SK-N-SH (cell line): ENCODE measurements at regions not wholly inside any gene's neighbourhood (a gene's known extent, or its start where the extent isn't known, plus 50 kb on each side); places are given as distances from the start of the nearest gene placed in this dataset.

ENCODE experiments used
- EP300 ChIP-seq, 2 experiments: IDR thresholded peaks; 2 replicates each; pipeline versions ENCODE4 v1.4.0 to v1.6.1; 2012; ENCODE audit warnings: borderline replicate concordance in 1 of 2, low read depth in 1 of 2, low read length in 1 of 2
- GABPA ChIP-seq: IDR thresholded peaks from 2 replicates; pipeline ENCODE4 v1.4.0; 2012; ENCODE audit warnings: low read depth, mild to moderate bottlenecking
- POLR2AphosphoS5 ChIP-seq: IDR thresholded peaks from 2 replicates; pipeline ENCODE4 v1.6.1; 2012; ENCODE audit warnings: low read depth, low read length
- RFX5 ChIP-seq: IDR thresholded peaks from 2 replicates; pipeline ENCODE4 v1.6.1; 2012; ENCODE audit warnings: mild to moderate bottlenecking, improper control_type of control experiment, low read length
- SIN3A ChIP-seq: IDR thresholded peaks from 2 replicates; pipeline ENCODE4 v1.6.1; 2012; ENCODE audit warnings: low read depth, mild to moderate bottlenecking, low read length, moderate library complexity, borderline replicate concordance
- TF ChIP-seq, protein P1 (sequence below): fragments of 200-600 bp; sonication (generic); IDR thresholded peaks from 2 replicates; pipeline ENCODE4 v1.6.1; 2017; ENCODE audit warnings: antibody characterized with exemption, mild to moderate bottlenecking, moderate library complexity

GRCh38 chr5:168088410-168089173 lies 202.9 kb upstream of the WWC1 start:
- TF ChIP-seq SIN3A (no peak), RFX5 (no peak), POLR2AphosphoS5 (no peak), EP300 (IDR thresholded peaks at IDR 0.05; ENCODE audit: borderline replicate concordance in 1 of 2, low read depth in 1 of 2, low read length in 1 of 2) (no peak), GABPA (no peak)
- TF ChIP-seq, protein P1, sequence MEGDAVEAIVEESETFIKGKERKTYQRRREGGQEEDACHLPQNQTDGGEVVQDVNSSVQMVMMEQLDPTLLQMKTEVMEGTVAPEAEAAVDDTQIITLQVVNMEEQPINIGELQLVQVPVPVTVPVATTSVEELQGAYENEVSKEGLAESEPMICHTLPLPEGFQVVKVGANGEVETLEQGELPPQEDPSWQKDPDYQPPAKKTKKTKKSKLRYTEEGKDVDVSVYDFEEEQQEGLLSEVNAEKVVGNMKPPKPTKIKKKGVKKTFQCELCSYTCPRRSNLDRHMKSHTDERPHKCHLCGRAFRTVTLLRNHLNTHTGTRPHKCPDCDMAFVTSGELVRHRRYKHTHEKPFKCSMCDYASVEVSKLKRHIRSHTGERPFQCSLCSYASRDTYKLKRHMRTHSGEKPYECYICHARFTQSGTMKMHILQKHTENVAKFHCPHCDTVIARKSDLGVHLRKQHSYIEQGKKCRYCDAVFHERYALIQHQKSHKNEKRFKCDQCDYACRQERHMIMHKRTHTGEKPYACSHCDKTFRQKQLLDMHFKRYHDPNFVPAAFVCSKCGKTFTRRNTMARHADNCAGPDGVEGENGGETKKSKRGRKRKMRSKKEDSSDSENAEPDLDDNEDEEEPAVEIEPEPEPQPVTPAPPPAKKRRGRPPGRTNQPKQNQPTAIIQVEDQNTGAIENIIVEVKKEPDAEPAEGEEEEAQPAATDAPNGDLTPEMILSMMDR, result no peak
